ENCODE measurements at regions not wholly inside any gene's neighbourhood (a gene's known extent, or its start where the extent isn't known, plus 50 kb on each side); places are given as distances from the start of the nearest gene placed in this dataset.
"Not testable (repeated sequence)": the region's sequence is repeated elsewhere in the genome, so short reads cannot be mapped to it uniquely, and the experiment has no call there.

DNA sequence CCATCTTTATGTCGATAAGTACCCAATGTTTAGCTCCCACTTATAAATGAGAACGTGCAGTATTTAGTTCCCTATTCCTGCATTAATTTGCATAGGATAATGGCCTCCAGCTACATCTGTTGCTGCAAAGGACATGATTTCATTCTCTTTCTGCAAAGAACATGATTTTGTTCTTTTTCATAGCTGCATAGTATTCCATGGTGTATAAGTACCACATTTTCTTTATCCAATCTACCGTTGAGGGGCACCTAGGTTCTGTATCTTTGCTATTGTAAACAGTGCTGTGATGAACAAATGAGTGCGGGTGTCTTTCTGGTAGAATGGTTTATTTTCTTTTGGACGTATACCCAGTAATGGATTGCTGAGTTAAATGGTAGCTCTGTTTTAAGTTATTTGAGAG is 63.0 kb downstream of the HLX start:
- DNase-seq (ENCODE audit: low spot score in 2 of 2) (no peak), ATAC-seq (no peak)
- Mint-ChIP-seq H3K9me3 (peaks cover 0 to 8% of the 10 kb centered on the region in 2 donors), H3K27ac (no peak overlapping the region), H3K36me3 (no peaks in the 10 kb centered on the region)

DNA sequence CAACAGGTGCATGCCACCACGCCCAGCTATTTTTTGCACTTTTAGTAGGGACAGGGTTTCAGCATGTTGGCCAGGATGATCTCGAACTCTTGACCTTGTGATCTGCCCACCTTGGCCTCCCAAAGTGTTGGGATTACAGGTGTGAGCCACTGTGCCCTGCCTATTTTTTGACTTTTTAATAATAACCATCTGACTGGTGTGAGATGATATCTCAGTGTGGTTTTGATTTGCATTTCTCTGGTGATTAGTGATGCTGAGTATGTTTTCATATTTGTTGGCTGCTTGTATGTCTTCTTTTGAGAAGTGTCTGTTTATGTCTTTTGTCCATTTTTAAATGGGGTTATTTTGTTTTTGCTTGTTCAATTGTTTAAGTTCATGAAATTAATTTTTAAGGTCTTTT is 63.7 kb downstream of the HLX start:
- H3K9me3 Mint-ChIP-seq; H3K27ac Mint-ChIP-seq; ATAC-seq; H3K36me3 Mint-ChIP-seq; DNase-seq (ENCODE audit: low spot score in 2 of 2): not testable (repeated sequence)

DNA sequence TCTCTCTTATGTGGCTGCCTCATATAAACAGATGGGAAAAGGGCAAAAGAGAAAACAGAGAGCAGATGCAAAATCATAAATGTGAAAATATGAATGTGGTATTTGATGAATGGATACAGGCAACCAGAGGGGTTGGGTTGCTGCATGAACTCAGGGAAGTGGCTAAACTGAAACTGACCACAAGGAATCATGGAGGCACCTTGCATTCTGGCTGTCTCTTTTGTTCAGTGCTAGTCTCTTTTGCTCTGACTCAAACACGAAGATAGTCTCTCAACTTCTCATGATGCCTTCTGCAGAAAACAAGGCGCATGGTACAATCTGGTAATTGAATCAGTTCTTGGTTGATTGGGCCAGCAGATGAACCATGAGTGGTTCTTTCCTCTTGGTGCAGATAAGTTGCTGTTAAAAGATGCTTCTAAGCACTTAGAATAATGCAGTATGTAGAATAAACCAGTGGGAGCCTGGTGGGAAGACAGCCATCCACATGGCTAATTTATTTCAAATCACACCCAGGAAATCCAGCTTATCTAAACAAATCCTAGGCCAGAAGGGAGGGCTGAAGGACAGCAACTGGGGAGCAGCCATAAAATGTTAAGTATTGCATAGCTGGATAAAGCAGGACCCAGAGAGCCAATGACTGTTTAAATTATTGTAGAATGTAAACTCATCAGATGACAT is 64.2 kb downstream of the HLX start:
- ATAC-seq: no peak
- no peak for DNase-seq (ENCODE audit: low spot score in 2 of 2)
- Mint-ChIP-seq H3K36me3 (no peaks in the 10 kb centered on the region), H3K9me3 (peaks cover 0 to 8% of the 10 kb centered on the region in 2 donors), H3K27ac (no peak overlapping the region)

DNA sequence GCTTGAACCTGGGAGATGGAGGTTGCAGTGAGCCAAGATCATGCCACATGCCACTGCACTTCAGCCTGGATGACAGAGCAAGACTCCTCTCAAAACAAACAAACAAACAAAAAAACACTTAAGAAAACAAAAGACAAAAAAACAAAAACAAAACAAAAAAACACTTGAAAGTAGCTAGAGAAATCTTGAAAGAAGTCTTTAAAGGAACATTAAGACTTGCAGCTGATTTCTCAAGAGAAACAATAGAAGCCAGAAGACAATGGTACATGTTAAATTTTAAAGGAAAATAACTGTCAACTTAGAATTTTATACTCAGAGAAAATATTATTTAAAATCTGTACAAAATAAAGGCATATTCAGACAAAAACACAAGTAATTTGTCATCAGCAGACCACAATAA is 71.3 kb downstream of the HLX start:
- no peaks in the 10 kb centered on the region for H3K36me3 Mint-ChIP-seq
- DNase-seq (ENCODE audit: low spot score in 2 of 2) (no peak), ATAC-seq (no peak)
- no peak overlapping the region for H3K27ac Mint-ChIP-seq
- H3K9me3 Mint-ChIP-seq: peaks cover 3 to 5% of the 10 kb centered on the region in 2 donors

DNA sequence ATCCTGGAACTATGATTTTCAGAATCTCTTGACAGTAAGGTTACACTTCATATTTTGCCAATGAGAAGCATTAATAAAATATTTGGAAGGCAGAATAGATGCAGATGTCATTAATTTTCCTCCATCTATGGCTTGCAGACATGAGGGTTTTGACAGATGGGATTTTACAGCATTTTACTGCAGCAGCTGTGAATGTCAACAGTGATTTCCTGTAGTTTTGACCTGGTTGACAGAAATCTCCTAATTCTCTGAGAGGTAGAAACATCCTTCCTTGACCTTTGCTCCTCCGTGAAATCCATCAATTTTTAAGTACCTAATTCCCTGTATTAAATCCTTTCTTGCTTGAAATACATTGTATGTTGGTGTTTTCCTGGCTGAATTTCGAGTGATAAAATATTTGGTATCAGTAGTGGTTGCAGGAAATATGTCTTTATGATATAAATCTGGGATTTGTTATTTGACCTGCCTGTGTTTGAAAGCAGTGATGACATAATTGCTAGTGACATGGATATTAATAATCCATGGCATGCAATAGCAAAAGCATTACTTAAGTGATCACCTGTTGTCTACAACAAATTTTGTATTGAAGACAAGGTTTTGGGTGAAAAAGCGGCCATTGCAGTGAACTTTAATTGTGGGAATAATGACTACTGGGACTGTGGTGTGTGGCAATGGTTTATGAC is 73.9 kb downstream of the HLX start:
- peaks cover 3 to 5% of the 10 kb centered on the region in 2 donors for H3K9me3 Mint-ChIP-seq

DNA sequence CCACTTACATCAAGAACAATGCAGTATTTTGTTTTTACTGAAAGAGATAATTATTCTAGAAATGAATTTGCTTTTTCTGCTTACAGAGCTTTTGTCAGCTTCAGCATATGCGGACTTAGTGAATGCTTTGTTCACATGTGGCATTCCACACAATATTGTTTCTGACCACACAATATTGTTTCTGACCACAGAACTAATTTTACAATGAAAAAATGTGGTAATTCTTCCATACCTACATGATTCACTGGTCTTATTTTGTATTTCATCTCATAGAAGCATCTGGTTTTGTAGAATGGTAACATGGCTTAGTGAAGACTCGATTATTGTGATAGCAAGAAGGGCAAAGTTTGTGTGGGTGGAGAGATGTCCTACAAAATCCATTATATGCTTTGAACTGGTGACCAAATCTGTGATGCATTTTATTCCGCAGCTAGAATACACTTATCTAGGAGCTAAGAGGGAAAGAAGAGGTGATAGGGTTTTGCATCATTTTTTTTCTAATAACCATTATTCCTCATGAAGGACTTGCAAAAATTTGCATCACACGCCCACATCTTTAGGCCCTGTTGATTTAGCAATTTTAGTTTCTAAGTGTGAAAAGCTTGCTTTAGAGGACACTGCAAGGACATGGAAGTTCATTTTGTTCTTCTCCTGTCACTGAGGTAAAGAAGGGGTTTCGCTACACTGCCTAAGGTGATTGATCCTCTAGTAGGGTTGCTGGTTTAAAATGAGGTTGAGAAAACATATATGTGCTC is 75.3 kb downstream of the HLX start:
- H3K27ac Mint-ChIP-seq: no peak overlapping the region
- ATAC-seq (no peak), DNase-seq (ENCODE audit: low spot score in 2 of 2) (no peak)
- no peaks in the 10 kb centered on the region for H3K36me3 Mint-ChIP-seq
- H3K9me3 Mint-ChIP-seq: peaks cover 3 to 5% of the 10 kb centered on the region in 2 donors

More for the DNA sequence above, 73.9 kb downstream of the HLX start:
- Mint-ChIP-seq H3K27ac (no peak overlapping the region), H3K36me3 (no peaks in the 10 kb centered on the region)
- no peak for ATAC-seq
- no peak for DNase-seq (ENCODE audit: low spot score in 2 of 2)

DNA sequence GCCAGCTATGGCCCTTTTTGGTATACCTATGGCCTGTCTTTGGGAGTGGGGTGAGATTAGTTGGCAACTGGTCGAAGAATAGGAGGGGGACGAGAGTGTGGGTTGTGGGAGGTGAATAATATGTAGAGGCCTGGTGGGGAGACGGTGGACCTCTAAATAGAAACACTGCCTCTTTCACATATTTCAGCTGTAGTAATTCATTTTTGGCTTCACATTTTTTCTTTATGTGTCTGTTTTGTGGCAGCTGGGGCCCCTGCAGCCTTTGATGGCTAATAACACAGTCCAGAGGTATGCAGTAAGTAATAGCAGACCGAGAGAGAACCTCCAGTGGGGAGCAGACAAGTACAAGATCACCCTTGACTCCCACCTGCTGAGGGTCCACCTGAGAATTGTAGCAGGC is 75.9 kb downstream of the HLX start:
- DNase-seq (ENCODE audit: low spot score in 2 of 2) (no peak), ATAC-seq (no peak)
- H3K9me3 Mint-ChIP-seq: peaks cover 0 to 3% of the 10 kb centered on the region in 2 donors
- H3K36me3 Mint-ChIP-seq: no peaks in the 10 kb centered on the region
- H3K27ac Mint-ChIP-seq: no peak overlapping the region

DNA sequence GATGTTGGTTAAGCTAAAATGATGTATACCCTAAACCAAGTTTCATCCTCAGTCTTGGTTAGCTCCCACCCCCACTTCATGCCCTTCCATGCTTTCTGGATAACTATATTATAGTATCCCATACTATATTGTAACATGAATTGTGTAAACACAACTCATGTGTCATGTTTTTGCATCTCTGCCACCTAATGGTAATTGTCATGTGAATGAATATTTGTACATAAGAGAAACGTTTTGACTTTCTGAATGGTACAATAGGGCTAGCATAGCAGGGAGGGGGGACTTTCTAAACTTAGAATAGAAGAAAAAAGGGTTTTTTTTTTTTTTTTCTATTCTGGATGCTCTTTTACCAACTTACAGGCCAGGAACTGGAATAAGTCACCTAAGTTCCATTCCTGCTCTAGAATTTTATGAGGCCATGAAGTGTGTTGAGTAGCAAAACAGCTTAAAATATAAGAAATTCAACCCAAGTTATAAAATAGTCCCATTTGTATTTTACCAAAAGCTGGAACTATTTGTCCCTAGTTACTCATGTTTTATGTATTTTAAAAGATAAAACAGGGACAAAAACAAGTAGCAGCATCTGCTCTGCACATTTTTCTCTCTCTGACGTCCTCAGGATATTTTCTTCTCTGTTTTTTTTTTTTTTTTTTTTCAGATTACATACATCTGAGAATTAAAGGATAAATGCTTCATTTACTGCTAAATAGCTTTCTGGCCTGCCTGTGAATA is 77.4 kb downstream of the HLX start:
- no peak for ATAC-seq
- no peaks in the 10 kb centered on the region for H3K36me3 Mint-ChIP-seq
- no peak for DNase-seq (ENCODE audit: low spot score in 2 of 2)
- no peaks in the 10 kb centered on the region for H3K9me3 Mint-ChIP-seq
- H3K27ac Mint-ChIP-seq: no peak overlapping the region

DNA sequence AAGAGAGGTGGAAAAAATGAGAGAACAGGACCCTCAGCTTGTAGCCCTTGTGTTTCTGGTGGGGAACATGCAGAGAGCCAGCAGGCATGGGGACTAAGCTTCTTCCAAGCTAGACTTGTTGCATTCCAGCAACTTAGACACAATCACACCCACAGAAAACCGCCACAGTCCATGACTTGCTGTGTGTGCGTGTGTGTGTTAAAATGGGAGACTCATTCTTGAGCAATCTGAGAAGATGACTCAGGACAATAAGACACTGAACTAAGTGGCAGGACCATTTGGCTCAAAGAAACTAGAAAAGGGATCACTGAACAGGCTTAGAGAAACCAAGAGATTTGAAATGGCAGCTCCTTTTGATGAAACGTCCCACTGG is 78.0 kb downstream of the HLX start:
- no peaks in the 10 kb centered on the region for H3K36me3 Mint-ChIP-seq
- no peak overlapping the region for H3K27ac Mint-ChIP-seq
- no peak for DNase-seq (ENCODE audit: low spot score in 2 of 2)
- ATAC-seq: no peak
- no peaks in the 10 kb centered on the region for H3K9me3 Mint-ChIP-seq

DNA sequence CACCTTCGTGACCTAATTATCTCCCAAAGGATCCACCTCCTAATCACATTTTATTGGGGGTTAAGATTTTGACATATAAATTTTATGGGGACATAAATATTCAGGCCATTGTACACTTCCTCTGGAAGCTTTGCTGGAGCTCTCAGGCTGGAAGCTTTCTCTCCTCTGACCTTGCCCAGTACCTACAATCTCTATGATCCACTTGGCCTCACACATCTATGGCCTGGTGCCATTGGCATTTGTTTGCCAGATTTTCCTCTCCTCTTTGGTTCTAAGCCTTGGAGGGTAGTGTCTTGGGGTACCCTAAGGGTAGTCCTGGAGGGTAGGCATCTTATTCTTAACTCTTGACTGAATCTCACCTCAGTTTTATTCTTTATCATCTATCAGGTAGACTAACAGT is 79.0 kb downstream of the HLX start:
- DNase-seq (ENCODE audit: low spot score in 2 of 2) (no peak), ATAC-seq (no peak)
- Mint-ChIP-seq H3K36me3 (no peaks in the 10 kb centered on the region), H3K27ac (no peak overlapping the region), H3K9me3 (no peaks in the 10 kb centered on the region)

DNA sequence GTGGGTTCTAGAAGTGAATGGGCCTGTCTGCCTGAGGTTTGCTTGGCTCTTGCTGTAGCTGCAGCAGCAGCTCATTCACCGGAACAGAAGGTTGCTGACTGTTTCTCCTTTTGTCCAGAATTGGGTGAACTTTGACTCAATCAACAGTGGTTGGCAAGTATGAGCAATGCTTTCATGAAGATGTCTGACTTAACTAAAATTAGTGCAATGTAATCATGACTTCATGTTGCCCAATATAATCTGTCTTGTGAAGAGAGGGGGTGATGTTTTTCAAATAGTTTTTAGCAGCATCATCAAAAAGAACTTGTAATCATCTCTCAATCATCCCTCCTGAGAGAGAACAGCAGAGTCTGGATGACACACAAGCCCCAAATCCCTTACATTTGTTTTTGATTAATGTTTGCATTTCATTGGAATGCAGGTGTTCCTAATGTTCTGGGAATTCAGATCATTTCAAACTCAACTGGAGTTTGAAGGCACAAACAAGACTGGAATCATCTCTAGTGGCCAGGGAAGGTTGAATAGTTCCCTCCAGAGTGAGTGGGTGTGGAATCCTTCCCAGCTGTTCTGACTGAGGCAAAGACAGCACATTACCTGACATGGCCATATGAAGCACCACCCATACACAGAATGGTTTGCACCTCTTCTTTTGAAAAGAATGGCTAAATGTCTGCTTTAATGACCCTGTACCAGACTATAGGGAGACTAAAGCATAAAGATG is 82.9 kb downstream of the HLX start:
- Mint-ChIP-seq H3K36me3 (no peaks in the 10 kb centered on the region), H3K9me3 (peaks cover 8 to 9% of the 10 kb centered on the region in 2 donors), H3K27ac (no peak overlapping the region)
- no peak for ATAC-seq
- no peak for DNase-seq (ENCODE audit: low spot score in 2 of 2)

DNA sequence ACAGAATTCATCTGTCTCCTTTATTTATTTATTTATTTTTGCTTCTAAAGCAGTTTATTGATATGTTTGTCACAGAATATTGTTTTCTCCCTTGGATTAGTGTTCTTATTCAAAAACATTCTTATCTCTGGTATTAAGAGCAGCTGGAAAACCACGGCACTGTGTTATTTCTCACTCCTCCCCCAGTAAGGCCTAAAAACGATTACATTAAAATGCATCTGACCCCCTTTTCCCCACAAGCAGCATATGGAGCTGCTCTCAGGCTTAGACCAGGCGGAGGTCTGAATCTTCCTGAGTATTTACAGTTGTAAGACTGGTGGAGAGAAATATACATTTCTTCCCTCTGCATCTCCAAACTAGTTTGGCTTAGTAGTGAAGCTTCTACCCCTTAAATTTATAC is 86.8 kb downstream of the HLX start:
- DNase-seq (ENCODE audit: low spot score in 2 of 2) (no peak), ATAC-seq (no peak)
- Mint-ChIP-seq H3K36me3 (no peaks in the 10 kb centered on the region), H3K27ac (no peak overlapping the region), H3K9me3 (peaks cover 8 to 9% of the 10 kb centered on the region in 2 donors)

DNA sequence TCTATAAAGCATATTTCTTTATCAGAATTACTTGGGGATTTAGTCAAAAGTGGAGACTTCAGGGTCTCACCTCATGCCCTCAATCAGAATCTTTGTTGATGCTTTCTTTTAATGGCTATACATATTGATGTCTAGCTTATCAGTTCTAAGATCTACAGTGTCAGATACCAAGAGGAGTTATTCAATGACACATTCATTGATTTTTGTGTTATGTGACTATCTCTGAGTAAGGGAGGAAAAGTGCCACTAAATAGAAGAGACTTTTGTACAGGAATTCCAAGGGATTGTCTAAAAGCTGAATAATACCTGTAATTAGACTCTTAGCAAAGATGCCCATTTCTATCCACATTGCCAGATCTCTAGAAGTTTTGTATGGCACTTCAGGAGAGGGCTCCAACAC is 87.2 kb downstream of the HLX start:
- Mint-ChIP-seq H3K27ac (no peak overlapping the region), H3K36me3 (no peaks in the 10 kb centered on the region), H3K9me3 (peaks cover 8 to 9% of the 10 kb centered on the region in 2 donors)
- ATAC-seq (no peak), DNase-seq (ENCODE audit: low spot score in 2 of 2) (no peak)

DNA sequence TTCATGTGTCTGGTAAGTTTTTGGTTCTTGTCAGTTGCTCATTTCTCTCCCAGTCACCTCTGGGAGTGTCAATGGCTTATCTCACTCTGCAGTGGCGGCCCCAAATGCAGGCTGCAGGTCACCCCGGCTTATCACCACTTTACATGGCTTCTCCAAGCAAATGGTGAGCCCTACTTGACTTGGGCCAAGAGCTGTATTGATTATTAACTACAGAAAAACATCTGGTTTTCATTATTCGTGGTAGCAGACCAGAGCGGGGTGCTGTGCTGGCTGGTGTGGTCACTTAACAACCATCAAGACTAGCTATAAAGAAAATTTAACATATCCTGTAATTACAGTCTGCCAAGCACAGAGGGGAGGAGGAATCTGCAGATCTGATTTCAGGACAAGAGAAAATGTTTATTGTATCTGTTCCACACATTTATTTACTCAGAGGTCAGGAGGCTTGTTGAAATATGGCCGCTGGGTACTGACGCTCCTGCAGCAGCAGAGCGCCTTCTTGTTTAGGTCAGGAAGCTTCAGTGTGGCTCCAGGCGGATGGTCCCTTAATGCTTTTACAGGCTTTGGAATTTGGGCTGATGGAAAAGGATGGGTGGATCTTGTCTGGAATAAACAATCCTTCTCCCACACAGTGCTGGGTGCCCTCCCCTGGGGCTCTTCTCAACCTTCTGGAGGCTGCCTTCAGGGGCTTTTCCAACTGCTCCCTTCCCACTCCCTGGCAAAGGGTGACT is 87.8 kb downstream of the HLX start:
- Mint-ChIP-seq H3K9me3 (peaks cover 8 to 9% of the 10 kb centered on the region in 2 donors), H3K27ac (no peak overlapping the region), H3K36me3 (no peaks in the 10 kb centered on the region)
- ATAC-seq (no peak), DNase-seq (ENCODE audit: low spot score in 2 of 2) (no peak)

DNA sequence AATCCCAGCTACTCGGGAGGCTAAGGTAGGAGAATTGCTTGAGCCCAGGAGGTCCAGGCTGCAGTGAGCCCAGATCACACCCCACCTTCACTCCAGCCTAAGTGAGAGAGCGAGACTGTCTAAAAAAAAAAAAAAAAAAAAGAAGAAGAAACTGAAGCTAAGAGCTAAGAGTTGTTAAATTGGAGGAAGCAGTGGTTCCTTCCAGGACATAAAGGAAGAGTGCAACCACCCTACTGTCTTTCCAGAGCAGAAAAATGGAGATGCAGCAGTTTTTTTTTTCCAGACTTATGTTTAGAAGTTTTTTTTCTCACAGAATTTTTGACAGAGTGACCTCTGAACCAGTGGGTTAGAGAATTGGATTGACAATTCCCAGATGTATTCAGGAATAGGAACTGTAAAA is 88.7 kb downstream of the HLX start:
- DNase-seq (ENCODE audit: low spot score in 2 of 2) (no peak), ATAC-seq (no peak)
- peaks cover 8 to 9% of the 10 kb centered on the region in 2 donors for H3K9me3 Mint-ChIP-seq
- H3K27ac Mint-ChIP-seq: no peak overlapping the region
- no peaks in the 10 kb centered on the region for H3K36me3 Mint-ChIP-seq

DNA sequence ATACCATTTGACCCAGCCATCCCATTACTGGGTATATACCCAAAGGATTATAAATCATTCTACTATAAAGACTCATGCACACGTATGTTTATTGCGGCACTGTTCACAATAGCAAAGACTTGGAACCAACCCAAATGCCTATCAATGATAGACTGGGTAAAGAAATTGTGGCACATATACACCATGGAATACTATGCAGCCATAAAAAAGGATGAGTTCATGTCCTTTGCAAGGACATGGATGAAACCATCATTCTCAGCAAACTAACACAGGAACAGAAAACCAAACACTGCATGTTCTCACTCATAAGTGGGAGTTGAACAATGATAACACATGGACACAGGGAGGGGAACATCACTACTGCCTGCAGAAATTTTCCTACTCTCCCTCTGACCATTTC is 90.0 kb downstream of the HLX start:
- DNase-seq (ENCODE audit: low spot score in 2 of 2); ATAC-seq; H3K9me3 Mint-ChIP-seq; H3K36me3 Mint-ChIP-seq; H3K27ac Mint-ChIP-seq: not testable (repeated sequence)
